Skeletal muscle satellite cell (primary cell): ENCODE measurements at regions not wholly inside any gene's neighbourhood (a gene's known extent, or its start where the extent isn't known, plus 50 kb on each side); places are given as distances from the start of the nearest gene placed in this dataset.
"Not testable (repeated sequence)": the region's sequence is repeated elsewhere in the genome, so short reads cannot be mapped to it uniquely, and the experiment has no call there.

ENCODE experiments used
- H3K27me3 ChIP-seq: 2 replicates; pipeline ENCODE4 v1.7.0; 2013; ENCODE audit warnings: low read length; ENCODE audit not compliant: control insufficient read depth, insufficient read depth
- H3K36me3 ChIP-seq: 2 replicates; pipeline ENCODE4 v1.7.0; 2013; ENCODE audit warnings: mild to moderate bottlenecking, control low read depth, low read length; ENCODE audit not compliant: insufficient read depth
- H3K4me1 ChIP-seq: 2 replicates; pipeline ENCODE4 v1.7.0; 2013; ENCODE audit warnings: low read length; ENCODE audit not compliant: control insufficient read depth, insufficient read depth
- H3K4me2 ChIP-seq: 2 replicates; pipeline ENCODE4 v1.7.0; 2013; ENCODE audit warnings: mild to moderate bottlenecking, low read length
- H3K4me3 ChIP-seq: 2 replicates; pipeline ENCODE4 v1.7.0; 2013; ENCODE audit warnings: low read length
- H3K9ac ChIP-seq: 2 replicates; pipeline ENCODE4 v1.7.0; 2013; ENCODE audit warnings: mild to moderate bottlenecking, low read depth, low read length, moderate library complexity
- H3K9me3 ChIP-seq: replicated peaks from 2 replicates; pipeline ENCODE4 v1.7.0; 2013; ENCODE audit warnings: mild to moderate bottlenecking, control low read depth, low read length

- Histone ChIP-seq H3K9me3 (no peaks in the 10 kb centered on the region), H3K4me1 (peaks cover 10% of the 10 kb centered on the region), H3K4me3 (no peak overlapping the region), H3K9ac (no peak overlapping the region), H3K36me3 (no peaks in the 10 kb centered on the region), H3K27me3 (no peaks in the 10 kb centered on the region), H3K4me2 (no peak overlapping the region)
These were observed 381.8 kb upstream of the FZD8 start for GRCh38 chr10:36023939-36024338.

- Histone ChIP-seq H3K4me1 (peaks cover 10% of the 10 kb centered on the region), H3K9me3 (no peaks in the 10 kb centered on the region), H3K27me3 (no peaks in the 10 kb centered on the region), H3K4me3 (no peak overlapping the region), H3K9ac (no peak overlapping the region), H3K4me2 (no peak overlapping the region), H3K36me3 (no peaks in the 10 kb centered on the region)
These were observed 379.0 kb upstream of the FZD8 start for GRCh38 chr10:36021096-36021495.

- Histone ChIP-seq H3K9ac (no peak overlapping the region), H3K4me1 (peaks cover 10% of the 10 kb centered on the region), H3K36me3 (no peaks in the 10 kb centered on the region), H3K27me3 (peaks cover under 1% of the 10 kb centered on the region), H3K4me2 (no peak overlapping the region), H3K4me3 (no peak overlapping the region), H3K9me3 (no peaks in the 10 kb centered on the region)
These were observed 377.7 kb upstream of the FZD8 start for GRCh38 chr10:36019749-36020148.

- H3K4me1 ChIP-seq = peaks cover 6% of the 10 kb centered on the region
- H3K9me3 ChIP-seq = no peaks in the 10 kb centered on the region
- no peaks in the 10 kb centered on the region for H3K36me3 ChIP-seq
- peaks cover 5% of the 10 kb centered on the region for H3K27me3 ChIP-seq
- no peak overlapping the region for H3K9ac ChIP-seq
- H3K4me2 ChIP-seq = no peak overlapping the region
- H3K4me3 ChIP-seq = no peak overlapping the region
These were observed 376.9 kb upstream of the FZD8 start for GRCh38 chr10:36018996-36019395.

- Histone ChIP-seq H3K4me1 (no peaks in the 10 kb centered on the region), H3K4me2 (no peak overlapping the region), H3K9me3 (no peaks in the 10 kb centered on the region), H3K9ac (no peak overlapping the region), H3K27me3 (peaks cover 5% of the 10 kb centered on the region), H3K36me3 (no peaks in the 10 kb centered on the region), H3K4me3 (no peak overlapping the region)
These were observed 375.0 kb upstream of the FZD8 start for GRCh38 chr10:36017137-36017536.

- Histone ChIP-seq H3K9ac (no peak overlapping the region), H3K27me3 (no peaks in the 10 kb centered on the region), H3K36me3 (no peaks in the 10 kb centered on the region), H3K9me3 (no peaks in the 10 kb centered on the region), H3K4me3 (no peak overlapping the region), H3K4me1 (no peaks in the 10 kb centered on the region), H3K4me2 (no peak overlapping the region)
These were observed 365.3 kb upstream of the FZD8 start for GRCh38 chr10:36007369-36007768.

- Histone ChIP-seq H3K9me3 (no peaks in the 10 kb centered on the region), H3K4me2 (no peak overlapping the region), H3K4me3 (no peak overlapping the region), H3K4me1 (no peaks in the 10 kb centered on the region), H3K27me3 (no peaks in the 10 kb centered on the region), H3K9ac (no peak overlapping the region), H3K36me3 (no peaks in the 10 kb centered on the region)
These were observed 361.6 kb upstream of the FZD8 start for GRCh38 chr10:36003688-36004087.

GRCh38 chr10:36003031-36003600 is 361.0 kb upstream of the FZD8 start:
- no peaks in the 10 kb centered on the region for H3K27me3 ChIP-seq
- no peak overlapping the region for H3K9ac ChIP-seq
- no peak overlapping the region for H3K4me3 ChIP-seq

GRCh38 chr10:36002445-36002844 is 360.3 kb upstream of the FZD8 start:
- no peaks in the 10 kb centered on the region for H3K9me3 ChIP-seq
- no peaks in the 10 kb centered on the region for H3K36me3 ChIP-seq
- no peaks in the 10 kb centered on the region for H3K4me1 ChIP-seq
- H3K4me2 ChIP-seq = no peak overlapping the region
- no peaks in the 10 kb centered on the region for H3K27me3 ChIP-seq
- H3K9ac ChIP-seq = no peak overlapping the region
- no peak overlapping the region for H3K4me3 ChIP-seq

More at GRCh38 chr10:36003031-36003600, 361.0 kb upstream of the FZD8 start:
- Histone ChIP-seq H3K9me3 (no peaks in the 10 kb centered on the region), H3K4me2 (no peak overlapping the region), H3K4me1 (no peaks in the 10 kb centered on the region), H3K36me3 (no peaks in the 10 kb centered on the region)

- not testable (repeated sequence) for H3K27me3 ChIP-seq, H3K9me3 ChIP-seq, H3K4me3 ChIP-seq, H3K36me3 ChIP-seq, H3K4me1 ChIP-seq, H3K9ac ChIP-seq, H3K4me2 ChIP-seq
These were observed 358.7 kb upstream of the FZD8 start for GRCh38 chr10:36000754-36001153.

- Histone ChIP-seq H3K27me3 (no peaks in the 10 kb centered on the region), H3K4me3 (no peak overlapping the region), H3K36me3 (no peaks in the 10 kb centered on the region), H3K9ac (no peak overlapping the region), H3K4me1 (no peaks in the 10 kb centered on the region), H3K4me2 (no peak overlapping the region), H3K9me3 (no peaks in the 10 kb centered on the region)
These were observed 355.9 kb upstream of the FZD8 start for GRCh38 chr10:35998026-35998425.

- H3K9me3 ChIP-seq = no peaks in the 10 kb centered on the region
- H3K9ac ChIP-seq = no peak overlapping the region
- no peak overlapping the region for H3K4me3 ChIP-seq
- H3K4me1 ChIP-seq = no peaks in the 10 kb centered on the region
- no peak overlapping the region for H3K4me2 ChIP-seq
- no peaks in the 10 kb centered on the region for H3K36me3 ChIP-seq
- H3K27me3 ChIP-seq = no peaks in the 10 kb centered on the region
These were observed 353.4 kb upstream of the FZD8 start for GRCh38 chr10:35995485-35995884.
